CD4-positive, alpha-beta T cell treated with Interleukin-15 for 4 hours (primary cell): ENCODE measurements at regions not wholly inside any gene's neighbourhood (a gene's known extent, or its start where the extent isn't known, plus 50 kb on each side); places are given as distances from the start of the nearest gene placed in this dataset.

Experiments
- DNase-seq: peaks from one replicate; pipeline ENCODE4 v3.0.0-alpha.2; 2020; ENCODE audit warnings: low spot score

- DNase-seq, result no peak
These were observed 93.0 kb downstream of the PPP1R3A start for GRCh38 chr7:113825832-113826231.

GRCh38 chr7:113824117-113824823, 94.5 kb downstream of the PPP1R3A start:
- DNase-seq, result no peak

- DNase-seq, result no peak
These were observed 99.3 kb downstream of the PPP1R3A start for GRCh38 chr7:113819474-113819873.

DNA sequence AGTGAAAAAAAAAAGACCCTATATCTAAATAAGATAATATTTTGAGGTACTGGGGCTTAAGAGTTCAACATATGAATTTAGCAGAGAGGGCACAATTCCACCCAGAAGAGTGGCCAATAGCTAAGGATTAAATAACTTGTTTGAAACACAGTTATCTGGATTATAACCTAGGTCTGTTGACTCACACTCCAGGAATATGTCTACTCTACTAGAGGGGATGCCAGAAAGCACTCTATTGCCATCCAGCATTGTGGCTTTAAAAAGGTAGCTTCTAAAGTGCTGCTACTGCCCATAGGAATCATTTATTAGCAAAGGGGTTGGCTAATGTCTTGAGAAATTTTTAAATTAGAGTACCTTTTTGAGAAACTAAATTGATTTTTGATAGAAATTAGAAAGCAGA, 102.2 kb downstream of the PPP1R3A start:
- no peak for DNase-seq

DNA sequence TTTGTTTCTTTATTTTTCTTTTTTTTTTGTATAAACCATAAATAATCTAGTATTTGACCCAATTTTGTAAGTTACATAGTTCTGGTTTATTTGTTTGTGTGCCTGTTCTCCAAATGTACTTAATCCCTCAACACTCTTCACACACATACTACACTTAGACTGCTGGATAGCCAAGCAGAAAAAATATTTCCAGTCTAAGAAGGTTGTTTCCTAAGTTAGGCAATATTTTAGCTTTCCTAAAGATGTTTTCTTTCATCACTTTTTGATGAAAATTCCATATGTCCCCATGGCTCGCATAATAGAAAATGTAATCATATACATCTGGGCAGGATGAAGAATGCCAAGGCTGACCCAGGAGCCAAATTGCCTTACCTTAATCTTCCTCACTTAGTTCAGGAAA, 105.3 kb downstream of the PPP1R3A start:
- DNase-seq, result no peak

DNA sequence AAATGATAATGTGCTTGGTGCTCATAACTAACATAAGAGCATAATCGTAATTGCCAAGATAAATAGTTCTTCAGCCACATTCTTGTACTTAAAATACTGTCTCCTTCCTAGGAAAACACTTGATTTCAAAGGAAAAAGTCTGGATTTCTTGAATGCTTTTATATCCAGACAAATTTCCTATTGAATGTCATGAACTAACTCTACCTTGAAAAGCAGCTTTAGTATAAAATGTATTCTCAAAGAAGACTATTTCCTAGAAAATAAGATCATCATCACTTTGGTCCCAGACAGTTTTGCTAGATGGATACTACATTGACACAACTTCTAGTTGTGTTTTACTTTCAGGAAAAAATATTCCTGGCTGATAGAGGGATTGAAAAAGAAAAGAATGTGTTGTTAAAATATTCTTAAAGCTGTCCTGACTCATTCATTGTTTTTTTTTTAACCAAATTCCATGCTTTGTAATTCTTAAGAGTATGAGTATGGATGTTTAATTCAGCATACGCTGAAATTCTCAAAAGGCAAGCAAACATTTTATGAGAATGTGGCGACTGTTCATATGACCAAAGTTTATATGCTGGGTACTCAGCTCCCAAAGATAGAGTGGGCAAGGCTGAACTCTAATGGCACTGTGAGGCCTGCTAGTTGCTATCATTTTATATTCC, 106.1 kb downstream of the PPP1R3A start:
- DNase-seq, result no peak

DNA sequence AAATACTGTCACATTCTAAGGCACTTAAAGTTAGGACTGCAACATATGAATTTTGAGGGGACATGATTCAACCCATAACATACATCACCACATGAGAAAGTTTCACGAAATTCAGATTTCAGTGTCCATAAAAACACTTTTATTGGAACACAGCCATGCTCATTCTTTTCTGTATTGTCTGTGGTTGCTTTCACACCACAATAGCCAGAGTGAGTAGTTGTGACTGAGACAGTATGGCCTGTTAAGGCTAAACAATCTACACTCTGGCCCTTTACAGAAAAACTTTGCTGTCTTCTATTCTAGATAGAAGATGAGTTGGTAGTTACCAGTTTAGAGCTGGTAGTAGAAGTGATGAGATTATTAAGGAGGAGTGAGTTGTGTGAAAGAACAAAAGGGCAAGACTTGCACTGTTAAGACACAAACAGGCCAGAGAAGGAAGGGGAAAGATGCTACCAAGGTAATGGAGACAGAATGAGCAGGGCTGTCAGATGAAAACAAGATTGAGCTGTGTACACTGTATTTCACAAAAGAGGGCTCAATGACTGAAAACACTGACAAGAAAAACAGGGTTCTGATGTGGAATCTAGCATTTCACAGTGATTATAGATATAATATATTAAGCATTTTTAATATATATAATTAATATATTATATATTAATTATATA, 108.6 kb downstream of the PPP1R3A start:
- no peak for DNase-seq

GRCh38 chr7:113809581-113809980, 109.2 kb downstream of the PPP1R3A start:
- no peak for DNase-seq

GRCh38 chr7:113806633-113807327, 112.0 kb downstream of the PPP1R3A start:
- DNase-seq, result no peak

- no peak for DNase-seq
These were observed 112.8 kb downstream of the PPP1R3A start for GRCh38 chr7:113805976-113806375.

DNA sequence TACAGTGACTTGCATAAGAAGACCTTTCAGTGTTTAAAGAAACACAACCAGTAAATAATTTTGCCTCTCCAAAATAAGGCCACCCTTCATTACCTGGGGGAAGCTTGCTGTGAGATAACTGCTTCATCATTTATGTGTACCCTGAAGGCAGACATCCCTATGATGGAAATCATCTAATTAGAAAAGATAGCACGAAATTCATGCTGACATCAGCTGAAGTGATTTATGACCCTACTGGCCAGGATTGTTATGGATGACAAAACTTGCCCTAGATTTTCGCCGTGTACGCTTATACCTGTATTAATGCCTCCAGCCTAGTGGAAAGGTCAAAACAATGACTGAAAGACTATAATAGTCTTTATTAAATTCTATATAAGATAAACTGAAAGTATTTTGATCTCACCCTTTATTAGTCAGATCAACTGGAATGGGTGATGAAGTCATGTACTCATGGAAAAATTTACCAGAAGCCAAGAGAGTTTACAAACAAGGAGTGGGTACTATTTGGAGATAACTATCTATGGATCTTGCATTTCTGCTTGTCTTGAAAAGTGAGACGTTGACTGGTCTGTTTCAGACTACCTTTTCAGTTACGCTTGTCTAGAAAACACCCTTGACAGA, 114.2 kb downstream of the PPP1R3A start:
- no peak for DNase-seq

GRCh38 chr7:113801751-113802150, 117.1 kb downstream of the PPP1R3A start:
- no peak for DNase-seq

DNA sequence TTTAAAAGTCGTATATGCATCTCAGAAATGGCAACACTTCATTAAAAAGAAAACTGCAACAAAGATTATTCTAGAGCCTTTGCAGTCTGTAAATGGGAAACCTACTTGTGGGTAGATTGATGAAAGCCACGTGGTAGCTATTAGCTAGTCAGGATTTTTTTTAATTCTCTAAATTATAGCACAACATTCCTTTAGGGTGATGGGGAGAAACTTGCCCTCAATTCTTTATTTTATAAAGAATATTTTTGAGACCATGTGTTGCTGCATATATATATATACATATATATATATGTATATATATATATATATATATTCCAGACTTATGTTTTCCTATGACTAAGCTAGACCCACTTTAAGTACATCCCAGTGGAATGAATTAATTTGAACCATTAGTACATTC, 118.0 kb downstream of the PPP1R3A start:
- DNase-seq, result no peak

GRCh38 chr7:113799896-113800295, 118.9 kb downstream of the PPP1R3A start:
- no peak for DNase-seq

DNA sequence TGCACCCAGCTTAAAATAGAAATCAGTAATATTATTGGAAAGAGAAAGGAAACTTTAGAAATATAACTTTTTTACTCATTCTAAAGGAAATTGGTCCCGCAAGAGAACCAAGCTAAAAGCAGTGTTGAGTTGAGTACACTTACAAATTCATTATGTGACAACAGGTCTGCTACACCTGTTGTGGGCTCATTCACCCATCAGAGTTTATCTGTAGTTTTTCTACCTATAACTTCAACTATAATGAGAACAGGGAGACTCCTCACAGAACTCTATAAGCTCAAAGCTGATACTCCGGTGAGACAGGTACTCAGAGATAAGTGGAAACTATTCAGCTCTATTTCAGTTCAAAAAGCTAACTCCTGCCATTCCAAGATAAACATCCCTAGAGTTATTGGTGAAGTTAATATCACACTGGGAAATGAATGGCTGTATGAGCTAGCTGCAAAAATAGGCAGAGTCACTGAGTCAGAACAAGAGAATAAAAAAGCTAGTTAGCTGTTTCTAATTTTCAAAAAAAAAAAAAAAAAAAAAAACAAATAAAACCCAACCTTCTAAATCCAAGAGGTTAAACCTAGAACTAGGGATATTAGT, 121.3 kb downstream of the PPP1R3A start:
- no peak for DNase-seq

- DNase-seq, result no peak
These were observed 122.3 kb downstream of the PPP1R3A start for GRCh38 chr7:113796557-113796956.

- DNase-seq, result no peak
These were observed 124.2 kb downstream of the PPP1R3A start for GRCh38 chr7:113794573-113794972.

DNA sequence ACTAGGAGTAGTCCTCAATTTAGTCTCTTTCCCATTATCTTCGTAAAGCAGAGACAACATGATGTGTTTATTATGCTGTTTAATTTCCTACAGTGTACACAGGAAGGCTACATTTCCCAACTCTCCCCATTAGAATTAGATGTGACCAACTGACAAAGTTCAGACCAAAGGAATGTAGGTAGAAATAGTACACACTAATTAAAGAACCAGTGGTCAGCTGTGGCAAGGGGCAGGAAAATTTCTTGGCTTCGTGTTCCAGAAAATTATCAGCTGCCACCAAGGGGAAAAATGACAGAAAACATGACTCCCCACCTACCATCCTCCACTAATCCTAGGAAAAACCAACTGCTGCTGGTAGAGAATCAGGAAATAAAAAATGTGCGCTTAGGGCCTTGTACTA, 125.6 kb downstream of the PPP1R3A start:
- DNase-seq, result no peak

DNA sequence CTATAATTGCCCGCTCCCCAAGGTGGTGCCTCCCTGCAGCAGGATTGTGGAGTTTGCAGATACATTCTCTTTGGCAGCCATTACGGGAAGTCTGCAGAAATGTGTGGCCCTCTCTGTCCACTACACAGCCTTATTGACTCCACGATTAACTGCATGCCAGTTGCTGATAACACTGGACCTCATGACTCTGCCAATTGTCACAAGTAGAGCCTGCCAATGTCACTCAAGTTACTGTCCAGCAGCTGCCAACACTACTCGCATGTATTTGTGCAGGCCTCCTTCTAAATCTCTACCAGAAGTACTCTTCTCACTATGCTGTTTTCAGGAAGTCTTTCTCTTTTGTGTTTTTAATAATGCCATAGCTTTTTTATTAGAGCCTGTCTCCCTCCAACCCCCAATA, 128.8 kb downstream of the PPP1R3A start:
- no peak for DNase-seq

DNA sequence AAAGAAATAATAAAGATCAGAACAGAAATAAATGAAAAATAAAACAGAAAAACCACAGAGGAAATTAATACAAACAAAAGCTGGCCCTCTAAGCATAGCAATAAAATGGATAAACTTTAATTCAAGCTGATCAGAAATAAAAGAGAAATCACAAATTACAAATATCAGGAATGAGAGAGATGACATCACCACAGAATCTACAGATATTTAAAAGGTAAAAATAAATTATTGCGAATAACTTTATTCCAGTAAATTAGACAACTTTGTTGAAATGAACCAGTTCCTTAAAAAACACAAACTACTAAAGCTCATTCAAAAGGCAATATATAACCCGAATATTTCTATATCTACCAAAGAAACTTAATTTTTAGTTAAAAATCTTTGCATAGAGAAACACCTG, 131.7 kb downstream of the PPP1R3A start:
- no peak for DNase-seq

- no peak for DNase-seq
These were observed 133.9 kb downstream of the PPP1R3A start for GRCh38 chr7:113784956-113785355.

DNA sequence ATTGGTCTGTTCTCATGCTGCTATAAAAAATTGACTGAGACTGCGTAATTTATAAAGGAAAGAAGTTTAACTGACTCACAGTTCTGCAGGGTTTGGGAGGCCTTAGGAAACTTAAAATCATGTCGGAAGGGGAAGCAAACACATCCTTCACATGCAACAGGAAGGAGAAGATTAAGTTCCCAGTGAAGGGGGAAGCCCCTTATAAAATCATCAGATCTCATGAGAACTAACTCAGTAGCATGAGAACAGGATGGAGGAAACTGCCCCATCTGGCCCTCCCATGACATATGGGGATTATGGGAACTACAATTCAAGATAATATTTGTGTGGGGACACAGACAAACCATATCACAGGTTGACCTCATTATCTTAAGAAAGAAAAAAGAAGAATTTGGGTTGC, 134.5 kb downstream of the PPP1R3A start:
- DNase-seq, result no peak
